Common myeloid progenitor, CD34-positive (primary cell): ENCODE measurements at regions not wholly inside any gene's neighbourhood (a gene's known extent, or its start where the extent isn't known, plus 50 kb on each side); places are given as distances from the start of the nearest gene placed in this dataset.
"Not testable (repeated sequence)": the region's sequence is repeated elsewhere in the genome, so short reads cannot be mapped to it uniquely, and the experiment has no call there.

Source experiments
- CTCF ChIA-PET: fragments of 350-600 bp; sonication (Branson Sonifier 250); formaldehyde crosslinking; loops from one replicate; lab custom pipeline; 2021; ENCODE audit warnings: antibody characterized with exemption; lab: Charles Lee
- POLR2A ChIA-PET: fragments of 350-600 bp; sonication (Branson Sonifier 250); formaldehyde crosslinking; loops from one replicate; lab custom pipeline; 2021; ENCODE audit warnings: antibody characterized with exemption; lab: Charles Lee
- DNase-seq, 3 donors: peaks; one replicate each; pipeline versions ENCODE4 v3.0.0 to v3.0.0-alpha.2; 2013
- H3K27ac ChIP-seq, 2 experiments: 1 replicate in 1 of 2; 2 replicates in 1 of 2; pipeline ENCODE4 v1.7.0; 2013; ENCODE audit warnings: inconsistent platforms in 2 of 2, low read length in 2 of 2, mild to moderate bottlenecking in 2 of 2, low read depth in 1 of 2, moderate library complexity in 1 of 2; ENCODE audit not compliant: severe bottlenecking in 2 of 2, insufficient read depth in 1 of 2, poor library complexity in 1 of 2
- H3K27me3 ChIP-seq, 5 experiments: replicated peaks in 2 of 5; 1 replicate in 3 of 5; 2 replicates in 2 of 5; pipeline versions ENCODE4 v1.6.1 to v1.7.0; 2013; ENCODE audit warnings: low read length in 4 of 5, mild to moderate bottlenecking in 2 of 5, moderate library complexity in 2 of 5, inconsistent platforms in 1 of 5; ENCODE audit not compliant: insufficient read depth in 5 of 5, control insufficient read depth in 4 of 5
- H3K36me3 ChIP-seq, 4 experiments: 1 replicate in 2 of 4; 2 replicates in 2 of 4; pipeline versions ENCODE4 v1.6.1 to v1.7.0; 2013; ENCODE audit warnings: low read length in 3 of 4, control low read depth in 1 of 4, mild to moderate bottlenecking in 1 of 4; ENCODE audit not compliant: control insufficient read depth in 4 of 4, insufficient read depth in 4 of 4
- H3K4me1 ChIP-seq, 4 experiments: 1 replicate in 3 of 4; 2 replicates in 1 of 4; pipeline versions ENCODE4 v1.6.1 to v1.7.1; 2013; ENCODE audit warnings: low read length in 3 of 4, mild to moderate bottlenecking in 3 of 4, control low read depth in 1 of 4, inconsistent platforms in 1 of 4, moderate library complexity in 1 of 4; ENCODE audit not compliant: control insufficient read depth in 4 of 4, insufficient read depth in 4 of 4; ENCODE audit errors: control extremely low read depth in 1 of 4
- H3K4me3 ChIP-seq, 7 experiments: 1 replicate in 4 of 7; 2 replicates in 3 of 7; pipeline versions ENCODE4 v1.5.1 to v1.7.0; 2013; ENCODE audit warnings: mild to moderate bottlenecking in 7 of 7, low read length in 6 of 7, moderate library complexity in 6 of 7, inconsistent platforms in 2 of 7, low read depth in 2 of 7, control low read depth in 1 of 7; ENCODE audit not compliant: insufficient read depth in 4 of 7, control insufficient read depth in 1 of 7; ENCODE audit errors: extremely low read depth in 1 of 7
- H3K9me3 ChIP-seq, 5 experiments: 1 replicate in 4 of 5; 2 replicates in 1 of 5; pipeline versions ENCODE4 v1.6.1 to v1.7.1; 2013; ENCODE audit warnings: low read length in 4 of 5, mild to moderate bottlenecking in 2 of 5, inconsistent platforms in 1 of 5, low read depth in 1 of 5, moderate library complexity in 1 of 5; ENCODE audit not compliant: control insufficient read depth in 4 of 5, insufficient read depth in 2 of 5; ENCODE audit errors: control extremely low read depth in 1 of 5
- WGBS: methylation state at CpG from one replicate; pipeline ENCODE4 v1.1.5; 2013; ENCODE audit not compliant: insufficient coverage; 5-methylcytosine and 5-hydroxymethylcytosine counted together

GRCh38 chr12:76971216-76971879, 92.5 kb upstream of the CSRP2 start:
- POLR2A ChIA-PET, H3K27me3 ChIP-seq, DNase-seq, H3K9me3 ChIP-seq, H3K27ac ChIP-seq, H3K36me3 ChIP-seq, H3K4me3 ChIP-seq, H3K4me1 ChIP-seq, CTCF ChIA-PET: not testable (repeated sequence)
- 100% methylated on average over 1 of the region's 7 CpGs for WGBS

GRCh38 chr12:76967181-76967885, 88.5 kb upstream of the CSRP2 start:
- 92% methylated on average over 6 of the region's 9 CpGs for WGBS
- CTCF ChIA-PET: no interaction called here
- H3K9me3 ChIP-seq: peaks cover 0 to 2% (median 0%) of the 10 kb centered on the region in 5 experiments
- DNase-seq: no peak
- H3K27ac ChIP-seq: no peak overlapping the region
- no peaks in the 10 kb centered on the region for H3K36me3 ChIP-seq
- peaks cover 0 to 11% (median 2%) of the 10 kb centered on the region in 4 experiments for H3K4me1 ChIP-seq
- POLR2A ChIA-PET: no interaction called here
- H3K4me3 ChIP-seq: no peak overlapping the region
- no peaks in the 10 kb centered on the region for H3K27me3 ChIP-seq

- Histone ChIP-seq H3K9me3 (peaks cover 0 to 2% (median 0%) of the 10 kb centered on the region in 5 experiments), H3K27ac (no peak overlapping the region), H3K36me3 (no peaks in the 10 kb centered on the region), H3K4me1 (peaks cover 0 to 11% (median 2%) of the 10 kb centered on the region in 4 experiments), H3K27me3 (no peaks in the 10 kb centered on the region), H3K4me3 (no peak overlapping the region)
- no peak for DNase-seq
- WGBS: 93% methylated on average over 4 of the region's 6 CpGs
- POLR2A ChIA-PET: no interaction called here
- CTCF ChIA-PET: no interaction called here
Observed at GRCh38 chr12:76964784-76965571, 86.2 kb upstream of the CSRP2 start.

GRCh38 chr12:76962099-76962498, 83.3 kb upstream of the CSRP2 start:
- POLR2A ChIA-PET: no interaction called here
- peaks cover 0 to 11% (median 2%) of the 10 kb centered on the region in 4 experiments for H3K4me1 ChIP-seq
- peaks cover 0 to 2% (median 0%) of the 10 kb centered on the region in 5 experiments for H3K9me3 ChIP-seq
- no peaks in the 10 kb centered on the region for H3K27me3 ChIP-seq
- 100% methylated on average over 3 of the region's 3 CpGs for WGBS
- no peaks in the 10 kb centered on the region for H3K36me3 ChIP-seq
- no peak for DNase-seq
- no peak overlapping the region for H3K4me3 ChIP-seq
- CTCF ChIA-PET: no interaction called here
- H3K27ac ChIP-seq: no peak overlapping the region

GRCh38 chr12:76957301-76957700, 78.5 kb upstream of the CSRP2 start:
- H3K4me1 ChIP-seq: no peaks in the 10 kb centered on the region
- H3K4me3 ChIP-seq: no peak overlapping the region
- no peaks in the 10 kb centered on the region for H3K27me3 ChIP-seq
- ChIA-PET CTCF (no interaction called here), POLR2A (no interaction called here)
- H3K9me3 ChIP-seq: no peaks in the 10 kb centered on the region
- no peak for DNase-seq
- H3K36me3 ChIP-seq: no peaks in the 10 kb centered on the region
- H3K27ac ChIP-seq: no peak overlapping the region

GRCh38 chr12:76952995-76953394, 74.2 kb upstream of the CSRP2 start:
- POLR2A ChIA-PET: no interaction called here
- Histone ChIP-seq H3K4me1 (no peaks in the 10 kb centered on the region), H3K27me3 (no peaks in the 10 kb centered on the region), H3K9me3 (no peaks in the 10 kb centered on the region), H3K36me3 (no peaks in the 10 kb centered on the region), H3K4me3 (no peak overlapping the region), H3K27ac (no peak overlapping the region)
- DNase-seq: no peak
- WGBS: 88% methylated on average over 1 of the region's 2 CpGs
- CTCF ChIA-PET: no interaction called here

- CTCF ChIA-PET: no interaction called here
- no CpG with 5 or more reads among the region's 3 CpGs for WGBS
- H3K4me3 ChIP-seq: no peak overlapping the region
- H3K27me3 ChIP-seq: no peaks in the 10 kb centered on the region
- DNase-seq: no peak
- no peak overlapping the region for H3K27ac ChIP-seq
- POLR2A ChIA-PET: no interaction called here
- no peaks in the 10 kb centered on the region for H3K4me1 ChIP-seq
- no peaks in the 10 kb centered on the region for H3K36me3 ChIP-seq
- no peaks in the 10 kb centered on the region for H3K9me3 ChIP-seq
Observed at GRCh38 chr12:76948879-76949278, 70.1 kb upstream of the CSRP2 start.
